ENCODE measurements at regions not wholly inside any gene's neighbourhood (a gene's known extent, or its start where the extent isn't known, plus 50 kb on each side); places are given as distances from the start of the nearest gene placed in this dataset.

DNA sequence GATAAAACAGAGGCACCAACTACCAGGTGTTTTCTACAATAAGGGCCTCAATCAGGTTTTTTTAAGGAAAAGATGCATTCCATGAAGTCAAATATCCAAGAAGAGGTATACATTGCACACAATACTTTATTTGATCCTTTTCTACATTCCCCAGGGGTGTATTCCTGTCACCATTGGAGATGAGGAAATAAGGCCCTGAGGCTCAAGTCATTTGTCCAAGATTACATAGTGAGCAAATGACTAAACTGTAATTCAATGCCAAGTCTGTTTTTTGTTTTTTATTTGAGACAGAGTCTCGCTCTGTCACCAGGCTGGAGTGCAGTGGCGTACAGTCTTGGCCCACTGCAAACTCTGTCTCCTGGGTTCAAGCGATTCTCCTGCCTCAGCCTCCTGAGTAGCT, 69.2 kb upstream of the CDYL start:
- Histone ChIP-seq H3K27me3 (ENCODE audit: low read depth, low read length) (no peaks in the 10 kb centered on the region), H3K4me3 (ENCODE audit: low read length) (no peak overlapping the region), H3K9ac (ENCODE audit: low read length) (no peak overlapping the region), H3K79me2 (ENCODE audit: low read length) (no peaks in the 10 kb centered on the region), H3K9me3 (ENCODE audit: insufficient read depth, low read length) (no peaks in the 10 kb centered on the region), H3K4me1 (ENCODE audit: low read length) (no peaks in the 10 kb centered on the region), H3K27ac (ENCODE audit: low read length) (no peak overlapping the region), H3K4me2 (ENCODE audit: low read length) (no peak overlapping the region), H4K20me1 (ENCODE audit: insufficient read depth, low read length) (no peaks in the 10 kb centered on the region), H2AFZ (ENCODE audit: low read depth, low read length) (no peak overlapping the region), H3K36me3 (replicated peaks; ENCODE audit: low read depth, low read length) (no peaks in the 10 kb centered on the region)
- TF ChIP-seq, protein P1, sequence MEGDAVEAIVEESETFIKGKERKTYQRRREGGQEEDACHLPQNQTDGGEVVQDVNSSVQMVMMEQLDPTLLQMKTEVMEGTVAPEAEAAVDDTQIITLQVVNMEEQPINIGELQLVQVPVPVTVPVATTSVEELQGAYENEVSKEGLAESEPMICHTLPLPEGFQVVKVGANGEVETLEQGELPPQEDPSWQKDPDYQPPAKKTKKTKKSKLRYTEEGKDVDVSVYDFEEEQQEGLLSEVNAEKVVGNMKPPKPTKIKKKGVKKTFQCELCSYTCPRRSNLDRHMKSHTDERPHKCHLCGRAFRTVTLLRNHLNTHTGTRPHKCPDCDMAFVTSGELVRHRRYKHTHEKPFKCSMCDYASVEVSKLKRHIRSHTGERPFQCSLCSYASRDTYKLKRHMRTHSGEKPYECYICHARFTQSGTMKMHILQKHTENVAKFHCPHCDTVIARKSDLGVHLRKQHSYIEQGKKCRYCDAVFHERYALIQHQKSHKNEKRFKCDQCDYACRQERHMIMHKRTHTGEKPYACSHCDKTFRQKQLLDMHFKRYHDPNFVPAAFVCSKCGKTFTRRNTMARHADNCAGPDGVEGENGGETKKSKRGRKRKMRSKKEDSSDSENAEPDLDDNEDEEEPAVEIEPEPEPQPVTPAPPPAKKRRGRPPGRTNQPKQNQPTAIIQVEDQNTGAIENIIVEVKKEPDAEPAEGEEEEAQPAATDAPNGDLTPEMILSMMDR (IDR thresholded peaks at IDR 0.05; ENCODE audit: low read depth, low read length) = no peak
- TF ChIP-seq EZH2phosphoT487 (IDR thresholded peaks at IDR 0.05; ENCODE audit: low read depth) = no peak

DNA sequence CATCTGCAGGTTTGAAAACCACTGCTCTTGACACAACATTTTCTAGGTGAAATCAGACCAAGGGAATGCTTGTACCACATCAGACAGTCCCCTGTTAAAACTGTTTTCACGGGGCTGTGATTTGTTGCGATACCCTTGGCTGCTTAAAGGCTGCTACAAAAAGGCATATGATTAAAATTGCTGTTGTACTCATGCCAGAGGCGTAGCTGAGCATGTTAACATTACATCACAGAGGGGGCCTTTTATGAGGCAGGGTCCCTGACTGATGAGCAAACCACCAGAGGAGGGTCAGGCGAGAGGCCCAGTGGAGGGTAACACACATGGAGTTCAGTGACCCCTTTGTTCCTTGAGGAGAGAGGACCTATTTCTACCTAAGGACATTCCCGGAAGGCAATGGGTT, 70.4 kb upstream of the CDYL start:
- H3K4me1 ChIP-seq (ENCODE audit: low read length) = no peaks in the 10 kb centered on the region
- no peaks in the 10 kb centered on the region for H3K79me2 ChIP-seq (ENCODE audit: low read length)
- TF ChIP-seq, protein P1 (IDR thresholded peaks at IDR 0.05; ENCODE audit: low read depth, low read length) = no peak
- TF ChIP-seq EZH2phosphoT487 (IDR thresholded peaks at IDR 0.05; ENCODE audit: low read depth) = no peak
- no peak overlapping the region for H3K9ac ChIP-seq (ENCODE audit: low read length)
- no peaks in the 10 kb centered on the region for H3K9me3 ChIP-seq (ENCODE audit: insufficient read depth, low read length)
- no peak overlapping the region for H3K27ac ChIP-seq (ENCODE audit: low read length)
- H3K27me3 ChIP-seq (ENCODE audit: low read depth, low read length) = no peaks in the 10 kb centered on the region
- no peaks in the 10 kb centered on the region for H4K20me1 ChIP-seq (ENCODE audit: insufficient read depth, low read length)
- H3K4me2 ChIP-seq (ENCODE audit: low read length) = no peak overlapping the region
- no peaks in the 10 kb centered on the region for H3K36me3 ChIP-seq (replicated peaks; ENCODE audit: low read depth, low read length)
- no peak overlapping the region for H3K4me3 ChIP-seq (ENCODE audit: low read length)
- H2AFZ ChIP-seq (ENCODE audit: low read depth, low read length) = 0 out of 2 replicates have a peak overlapping the region, but pooled peaks have one; percentile 46

DNA sequence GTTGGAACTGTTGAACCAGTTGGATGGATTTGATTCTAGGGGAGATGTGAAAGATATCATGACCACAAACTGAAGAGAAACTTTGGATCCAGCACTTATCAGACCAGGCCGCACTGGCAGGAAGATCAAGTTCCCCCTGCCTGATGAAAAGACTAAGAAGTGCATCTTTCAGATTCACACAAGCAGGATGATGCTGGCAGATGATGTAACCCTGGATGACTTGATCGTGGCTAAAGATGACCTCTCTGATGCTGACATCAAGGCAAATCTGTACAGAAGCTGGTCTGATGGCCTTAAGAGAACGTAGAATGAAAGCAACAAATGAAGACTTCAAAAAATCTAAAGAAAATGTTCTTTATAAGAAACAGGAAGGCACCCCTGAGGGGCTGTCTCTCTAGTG, 72.8 kb upstream of the CDYL start:
- Histone ChIP-seq H3K36me3 (replicated peaks; ENCODE audit: low read depth, low read length) (no peaks in the 10 kb centered on the region), H3K9ac (ENCODE audit: low read length) (no peak overlapping the region)

DNA sequence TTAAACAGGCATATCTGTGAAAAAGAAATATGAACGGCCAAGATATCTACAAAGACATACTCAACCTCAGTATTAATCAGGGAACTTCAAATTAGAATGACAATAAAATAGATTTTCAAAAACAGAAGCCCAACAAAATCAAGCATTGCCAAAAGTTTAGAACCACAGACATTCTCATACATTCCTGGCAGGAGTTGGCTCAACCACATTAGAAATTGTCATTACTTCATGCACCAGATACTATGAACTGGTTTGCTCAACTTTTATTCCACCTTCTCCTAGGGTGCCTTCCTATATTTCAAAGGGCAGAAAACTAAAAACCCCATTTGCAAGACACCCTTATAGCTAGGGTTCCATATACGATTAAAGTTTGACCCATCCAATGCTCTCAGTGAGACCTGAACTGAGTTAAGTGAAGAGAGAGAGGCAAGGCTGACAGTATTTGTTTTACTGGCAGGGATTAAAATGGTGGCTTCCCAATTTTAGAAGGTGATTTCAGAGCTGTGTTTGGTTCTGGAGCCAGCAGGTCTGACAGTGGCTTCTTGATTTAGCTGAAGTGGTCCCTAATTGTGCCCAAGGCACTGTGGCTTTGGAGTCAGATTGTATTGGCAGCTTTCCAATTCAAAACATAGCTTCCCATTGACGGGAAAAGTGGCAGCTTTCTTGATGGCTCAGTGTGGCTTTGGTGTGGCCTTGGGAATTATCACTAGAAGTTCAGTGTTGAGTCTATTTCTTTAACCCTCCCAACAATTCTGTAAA, 77.1 kb upstream of the CDYL start:
- no peak overlapping the region for H3K4me2 ChIP-seq (ENCODE audit: low read length)
- no peaks in the 10 kb centered on the region for H4K20me1 ChIP-seq (ENCODE audit: insufficient read depth, low read length)
- no peak overlapping the region for H3K4me3 ChIP-seq (ENCODE audit: low read length)
- no peaks in the 10 kb centered on the region for H3K79me2 ChIP-seq (ENCODE audit: low read length)
- no peak overlapping the region for H3K9ac ChIP-seq (ENCODE audit: low read length)
- H3K27me3 ChIP-seq (ENCODE audit: low read depth, low read length) = no peaks in the 10 kb centered on the region
- H3K4me1 ChIP-seq (ENCODE audit: low read length) = no peaks in the 10 kb centered on the region
- H3K27ac ChIP-seq (ENCODE audit: low read length) = no peak overlapping the region
- no peaks in the 10 kb centered on the region for H3K36me3 ChIP-seq (replicated peaks; ENCODE audit: low read depth, low read length)
- H3K9me3 ChIP-seq (ENCODE audit: insufficient read depth, low read length) = no peaks in the 10 kb centered on the region
- no peak for TF ChIP-seq EZH2phosphoT487 (IDR thresholded peaks at IDR 0.05; ENCODE audit: low read depth)
- TF ChIP-seq, protein P1 (IDR thresholded peaks at IDR 0.05; ENCODE audit: low read depth, low read length) = no peak
- H2AFZ ChIP-seq (ENCODE audit: low read depth, low read length) = no peak overlapping the region

More for the DNA sequence above, 72.8 kb upstream of the CDYL start:
- no peak overlapping the region for H3K27ac ChIP-seq (ENCODE audit: low read length)
- no peaks in the 10 kb centered on the region for H3K79me2 ChIP-seq (ENCODE audit: low read length)
- no peaks in the 10 kb centered on the region for H4K20me1 ChIP-seq (ENCODE audit: insufficient read depth, low read length)
- no peak overlapping the region for H2AFZ ChIP-seq (ENCODE audit: low read depth, low read length)
- H3K27me3 ChIP-seq (ENCODE audit: low read depth, low read length) = no peaks in the 10 kb centered on the region
- H3K4me2 ChIP-seq (ENCODE audit: low read length) = no peak overlapping the region
- no peaks in the 10 kb centered on the region for H3K9me3 ChIP-seq (ENCODE audit: insufficient read depth, low read length)
- no peaks in the 10 kb centered on the region for H3K4me1 ChIP-seq (ENCODE audit: low read length)
- TF ChIP-seq, protein P1 (IDR thresholded peaks at IDR 0.05; ENCODE audit: low read depth, low read length) = no peak
- no peak for TF ChIP-seq EZH2phosphoT487 (IDR thresholded peaks at IDR 0.05; ENCODE audit: low read depth)
- H3K4me3 ChIP-seq (ENCODE audit: low read length) = no peak overlapping the region
